ENCODE measurements at regions not wholly inside any gene's neighbourhood (a gene's known extent, or its start where the extent isn't known, plus 50 kb on each side); places are given as distances from the start of the nearest gene placed in this dataset.

- DNase-seq (ENCODE audit: low read depth, low spot score), result no peak
- H3K9me3 ChIP-seq (ENCODE audit: control insufficient read depth, insufficient read depth, low read length), result peaks cover 2% of the 10 kb centered on the region; the same call in 1 of the 2 replicates
- no peak for TF ChIP-seq CTCF (IDR thresholded peaks at IDR 0.05; ENCODE audit: low read depth, low read length)
- H3K4me3 ChIP-seq (ENCODE audit: low read depth, low read length), result no peak overlapping the region
- CTCF ChIA-PET, result interaction anchor here (1.1 kb wide), 1 partner anchor 25 kb away, joined by 3 read pairs; no protein-coding TSS in a partner anchor
- no peak overlapping the region for H3K27ac ChIP-seq (ENCODE audit: low read depth, low read length)
- POLR2A ChIA-PET, result no interaction called here
- H3K27me3 ChIP-seq (ENCODE audit: control insufficient read depth, insufficient read depth, low read length), result no peaks in the 10 kb centered on the region
Observed at GRCh38 chr2:234166531-234166930, 116.0 kb downstream of the SPP2 start.

DNA sequence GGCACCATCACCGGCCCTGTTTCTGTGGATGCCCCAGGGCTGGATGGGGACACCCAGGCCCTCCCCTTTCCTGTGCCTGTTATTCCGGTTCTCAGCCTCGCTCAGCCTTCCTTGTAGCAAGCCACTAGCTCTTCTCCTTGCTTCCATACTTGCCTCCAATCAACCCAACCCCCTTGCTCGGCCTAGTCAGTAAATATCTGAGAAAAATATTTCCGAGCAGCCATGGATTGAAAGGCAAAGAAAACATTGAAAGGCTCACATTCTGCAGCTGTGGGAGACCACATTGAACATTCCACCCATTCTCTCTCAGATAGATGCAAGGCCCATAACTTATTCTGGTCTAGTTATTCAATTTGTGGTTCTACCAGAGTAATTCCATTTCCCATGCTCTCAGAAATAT is 114.9 kb downstream of the SPP2 start:
- no peak overlapping the region for H3K27ac ChIP-seq (ENCODE audit: low read depth, low read length)
- no peak for TF ChIP-seq CTCF (IDR thresholded peaks at IDR 0.05; ENCODE audit: low read depth, low read length)
- DNase-seq (ENCODE audit: low read depth, low spot score), result no peak
- H3K4me3 ChIP-seq (ENCODE audit: low read depth, low read length), result no peak overlapping the region
- ChIA-PET CTCF (no interaction called here), POLR2A (interaction anchor here (0.7 kb wide), 2 partner anchors 327 to 403 kb away, joined by 3 read pairs; no protein-coding TSS in a partner anchor)
- H3K9me3 ChIP-seq (ENCODE audit: control insufficient read depth, insufficient read depth, low read length), result no peaks in the 10 kb centered on the region
- H3K27me3 ChIP-seq (ENCODE audit: control insufficient read depth, insufficient read depth, low read length), result no peaks in the 10 kb centered on the region

DNA sequence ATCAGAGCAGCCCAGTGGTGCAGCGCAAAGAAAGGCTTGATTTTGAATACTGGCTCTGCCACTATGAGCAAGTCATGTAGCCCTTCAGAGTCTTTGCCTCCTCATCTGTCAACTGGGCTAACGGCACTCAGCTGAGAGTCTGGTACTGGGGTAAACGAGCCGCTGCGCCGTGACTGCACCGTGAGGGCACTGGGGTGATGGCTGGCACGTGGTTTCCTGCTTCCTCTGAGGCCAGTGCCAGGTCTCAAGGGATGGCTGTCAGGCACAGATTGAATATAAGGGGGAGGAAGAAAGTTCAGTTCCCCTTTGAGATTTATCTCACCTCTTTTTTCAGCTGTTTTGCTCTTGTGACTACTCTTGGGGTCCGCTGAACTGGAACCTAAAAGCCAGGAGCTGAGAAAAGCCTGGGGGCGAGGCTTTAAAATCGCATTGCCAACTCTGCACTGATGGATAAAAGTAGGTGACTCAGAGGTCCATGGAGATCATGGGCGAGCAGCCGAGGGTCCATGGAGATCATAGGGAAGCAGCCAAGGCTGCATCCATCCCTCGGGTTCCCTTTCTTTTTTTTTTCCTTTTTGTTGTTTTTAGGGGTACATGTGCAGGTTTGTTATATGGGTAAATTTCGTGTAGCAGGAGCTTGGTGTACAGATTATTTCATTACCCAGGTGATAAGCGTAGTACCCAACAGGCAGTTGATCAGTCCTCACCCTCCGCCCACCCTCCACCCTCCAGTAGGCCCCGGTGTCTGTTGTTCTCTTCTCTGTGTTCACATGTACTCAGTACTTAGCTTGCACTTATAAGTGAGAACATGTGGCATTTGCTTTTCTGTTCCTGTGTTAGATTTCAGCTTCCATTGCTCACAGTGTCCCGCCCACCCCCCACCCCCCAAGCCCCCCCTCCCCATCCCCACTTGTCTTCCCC is 114.3 kb downstream of the SPP2 start:
- POLR2A ChIA-PET, result interaction anchor here (0.7 kb wide), 2 partner anchors 328 to 403 kb away, joined by 3 read pairs; no protein-coding TSS in a partner anchor
- Histone ChIP-seq H3K4me3 (ENCODE audit: low read depth, low read length) (no peak overlapping the region), H3K9me3 (ENCODE audit: control insufficient read depth, insufficient read depth, low read length) (no peaks in the 10 kb centered on the region; the same call in 1 of the 2 replicates), H3K27me3 (ENCODE audit: control insufficient read depth, insufficient read depth, low read length) (no peaks in the 10 kb centered on the region), H3K27ac (ENCODE audit: low read depth, low read length) (no peak overlapping the region)
- TF ChIP-seq CTCF (IDR thresholded peaks at IDR 0.05; ENCODE audit: low read depth, low read length), result no peak
- DNase-seq (ENCODE audit: low read depth, low spot score), result no peak
- CTCF ChIA-PET, result no interaction called here

GRCh38 chr2:234163510-234164045 is 113.1 kb downstream of the SPP2 start:
- CTCF ChIA-PET, result no interaction called here
- Histone ChIP-seq H3K27me3 (ENCODE audit: control insufficient read depth, insufficient read depth, low read length) (no peaks in the 10 kb centered on the region), H3K27ac (ENCODE audit: low read depth, low read length) (no peak overlapping the region), H3K4me3 (ENCODE audit: low read depth, low read length) (no peak overlapping the region), H3K9me3 (ENCODE audit: control insufficient read depth, insufficient read depth, low read length) (no peaks in the 10 kb centered on the region; the same call in 1 of the 2 replicates)
- no peak for DNase-seq (ENCODE audit: low read depth, low spot score)
- no peak for TF ChIP-seq CTCF (IDR thresholded peaks at IDR 0.05; ENCODE audit: low read depth, low read length)
- POLR2A ChIA-PET, result no interaction called here

DNA sequence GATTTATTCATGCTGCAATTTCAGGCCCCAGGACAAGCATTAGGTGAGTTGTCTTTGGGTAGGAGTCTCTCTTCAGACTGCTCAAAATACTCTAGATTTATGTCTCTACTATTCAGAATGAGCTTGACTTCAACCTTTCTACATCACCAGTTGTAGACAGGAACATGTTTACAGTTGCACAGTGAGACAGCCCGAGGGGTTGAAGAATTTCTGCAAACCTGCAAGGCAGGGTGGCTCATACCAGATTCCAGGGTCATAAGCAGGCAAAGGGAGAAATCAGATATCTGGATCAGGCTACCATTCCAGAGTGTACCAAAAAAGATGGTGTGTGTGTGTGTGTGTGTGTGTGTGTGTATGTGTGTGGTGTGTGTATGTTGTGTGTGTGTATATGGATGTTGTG is 112.4 kb downstream of the SPP2 start:
- ChIA-PET CTCF (interaction anchor here (1.5 kb wide), 1 partner anchor 28 kb away, joined by 3 read pairs; no protein-coding TSS in a partner anchor), POLR2A (no interaction called here)
- Histone ChIP-seq H3K27me3 (ENCODE audit: control insufficient read depth, insufficient read depth, low read length) (no peaks in the 10 kb centered on the region), H3K27ac (ENCODE audit: low read depth, low read length) (no peak overlapping the region), H3K4me3 (ENCODE audit: low read depth, low read length) (no peak overlapping the region), H3K9me3 (ENCODE audit: control insufficient read depth, insufficient read depth, low read length) (no peaks in the 10 kb centered on the region; the same call in 1 of the 2 replicates)
- TF ChIP-seq CTCF (IDR thresholded peaks at IDR 0.05; ENCODE audit: low read depth, low read length), result no peak
- no peak for DNase-seq (ENCODE audit: low read depth, low spot score)
